ENCODE measurements at regions not wholly inside any gene's neighbourhood (a gene's known extent, or its start where the extent isn't known, plus 50 kb on each side); places are given as distances from the start of the nearest gene placed in this dataset.

- Histone ChIP-seq H3K9me1 (replicated peaks; ENCODE audit: control insufficient read depth, extremely low read depth, insufficient read depth, low read length) (no peaks in the 10 kb centered on the region), H3K9ac (replicated peaks; ENCODE audit: extremely low read depth, insufficient read depth, low read length) (no peak overlapping the region), H4K20me1 (replicated peaks; ENCODE audit: control insufficient read depth, extremely low read depth, insufficient read depth, low read length) (no peaks in the 10 kb centered on the region), H3K27me3 (ENCODE audit: control insufficient read depth in 2 of 2, insufficient read depth in 2 of 2, low read length in 2 of 2) (no peaks in the 10 kb centered on the region), H3K4me1 (ENCODE audit: control insufficient read depth, extremely low read depth, insufficient read depth, low read length) (peaks cover 39% of the 10 kb centered on the region), H3K4me2 (ENCODE audit: insufficient read depth, low read length) (no peak overlapping the region), H3K9me3 (replicated peaks; ENCODE audit: control insufficient read depth, insufficient read depth, low read length) (no peaks in the 10 kb centered on the region), H3K36me3 (ENCODE audit: control insufficient read depth in 2 of 2, extremely low read depth in 1 of 2, insufficient read depth in 2 of 2, low read length in 2 of 2) (no peaks in the 10 kb centered on the region), H2AFZ (ENCODE audit: low read depth, low read length) (no peak overlapping the region), H3K79me2 (ENCODE audit: control insufficient read depth, insufficient read depth, low read length) (no peaks in the 10 kb centered on the region), H3K4me3 (replicated peaks in 1 of 3; ENCODE audit: insufficient read depth in 1 of 3, low read depth in 1 of 3, low read length in 3 of 3) (no peak overlapping the region), H3K27ac (ENCODE audit: insufficient read depth, low read depth, low read length) (no peak overlapping the region)
- no peak for TF ChIP-seq GATA2 (IDR thresholded peaks at IDR 0.05; ENCODE audit: insufficient read depth, insufficient read length, low read depth, low read length)
- no peak for TF ChIP-seq POLR2AphosphoS5 (IDR thresholded peaks at IDR 0.05; ENCODE audit: insufficient read depth, low read depth, low read length)
- TF ChIP-seq FOS (IDR thresholded peaks at IDR 0.05; ENCODE audit: borderline replicate concordance, insufficient read depth, low read length): no peak
- no peak for TF ChIP-seq EZH2 (IDR thresholded peaks at IDR 0.05; ENCODE audit: borderline replicate concordance, low read depth, low read length, severe bottlenecking)
- TF ChIP-seq MAX (IDR thresholded peaks at IDR 0.05; ENCODE audit: insufficient read depth, insufficient read length): no peak
- TF ChIP-seq POLR2A (IDR thresholded peaks at IDR 0.05; ENCODE audit: low read depth, low read length): no peak
- no peak for TF ChIP-seq MYC (IDR thresholded peaks at IDR 0.05; ENCODE audit: low read depth, low read length)
- no peak for TF ChIP-seq JUN (IDR thresholded peaks at IDR 0.05; ENCODE audit: borderline replicate concordance, insufficient read depth, insufficient read length, low read depth)
- TF ChIP-seq CTCF (IDR thresholded peaks at IDR 0.05; ENCODE audit: extremely low read depth in 1 of 2, insufficient read depth in 1 of 2, low read depth in 1 of 2, low read length in 2 of 2): no peak
- no TSS peak for BruUV-seq (replicated peaks)
- POLR2A ChIA-PET: interaction anchor here (0.6 kb wide), 1 partner anchor 1137 kb away, joined by 3 read pairs; no protein-coding TSS in a partner anchor
- intact Hi-C loops (cut with micrococcal nuclease): loop anchor here (2.0 kb wide), 1 partner anchor 15 kb away; no protein-coding TSS in a partner anchor
- no peak for DNase-seq (ENCODE audit: low read depth, low spot score)
- CTCF ChIA-PET: interaction anchor here (1.0 to 1.7 kb wide), 6 partner anchors 10 to 458 kb away, joined by 3 to 7 read pairs (median 4); no protein-coding TSS in a partner anchor
- FAIRE-seq: no peak
- dilution Hi-C loops (cut with MboI; ENCODE audit: extremely low pct_ligation_motif_present, low sequenced_read_pairs): no loop called here
Observed at GRCh38 chr4:144595681-144596080, 50.3 kb upstream of the HHIP start.

Data from endothelial cell of umbilical vein (primary cell).